ENCODE measurements at regions not wholly inside any gene's neighbourhood (a gene's known extent, or its start where the extent isn't known, plus 50 kb on each side); places are given as distances from the start of the nearest gene placed in this dataset.

- no peak for DNase-seq (ENCODE audit: low spot score)
Measured at GRCh38 chr2:189267925-189268579, 88.5 kb upstream of the COL5A2 start.

GRCh38 chr2:189268763-189269162, 89.2 kb upstream of the COL5A2 start:
- DNase-seq (ENCODE audit: low spot score): no peak

GRCh38 chr2:189273734-189274133, 94.2 kb upstream of the COL5A2 start:
- DNase-seq (ENCODE audit: low spot score): no peak

GRCh38 chr2:189274361-189274760, 94.8 kb upstream of the COL5A2 start:
- no peak for DNase-seq (ENCODE audit: low spot score)

- no peak for DNase-seq (ENCODE audit: low spot score)
Measured at GRCh38 chr2:189276277-189276676, 96.7 kb upstream of the COL5A2 start.

GRCh38 chr2:189281201-189281600, 101.6 kb upstream of the COL5A2 start:
- DNase-seq (ENCODE audit: low spot score): no peak

GRCh38 chr2:189285349-189285748, 105.8 kb upstream of the COL5A2 start:
- DNase-seq (ENCODE audit: low spot score): no peak

- no peak for DNase-seq (ENCODE audit: low spot score)
Measured at GRCh38 chr2:189285962-189286645, 106.5 kb upstream of the COL5A2 start.

DNA sequence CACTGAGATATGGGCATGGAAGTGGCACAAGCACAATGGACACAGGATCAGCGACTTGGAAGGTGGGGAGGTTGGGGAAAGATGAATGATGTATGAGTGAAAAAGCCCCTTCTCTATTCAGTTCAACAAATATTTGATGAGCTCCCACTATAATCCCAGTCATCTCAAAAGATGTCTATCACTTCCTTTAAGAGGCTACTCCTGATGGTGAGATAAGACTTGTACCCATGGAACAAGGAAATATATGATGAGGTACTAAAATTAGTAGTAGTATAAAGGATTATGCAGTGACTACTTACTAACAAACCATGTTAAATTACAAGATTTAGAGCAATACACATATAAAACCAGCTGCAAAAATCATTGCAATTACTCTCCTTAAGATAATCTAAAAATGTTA, 107.8 kb upstream of the COL5A2 start:
- no peak for DNase-seq (ENCODE audit: low spot score)

GRCh38 chr2:189287982-189288521, 108.5 kb upstream of the COL5A2 start:
- DNase-seq (ENCODE audit: low spot score): peak; percentile 11

DNA sequence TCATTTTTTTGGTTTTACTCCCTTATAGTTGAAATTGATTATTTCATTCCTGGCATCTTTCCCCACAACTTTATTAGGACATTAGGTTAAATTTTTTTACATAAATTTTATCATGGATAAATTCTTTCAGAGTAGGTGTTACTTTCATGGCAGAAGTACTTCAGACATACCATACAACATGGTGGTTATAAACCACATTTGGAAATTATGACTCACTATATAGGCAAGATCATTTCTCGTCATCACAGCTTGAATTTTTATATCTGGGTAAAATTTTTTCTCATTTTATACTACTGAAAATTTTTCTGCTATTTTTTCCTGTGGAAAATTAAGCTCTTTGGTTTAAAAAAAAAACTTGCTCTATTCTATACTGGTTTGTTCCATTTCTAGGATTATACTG, 111.9 kb upstream of the COL5A2 start:
- no peak for DNase-seq (ENCODE audit: low spot score)

GRCh38 chr2:189293164-189293563, 113.6 kb upstream of the COL5A2 start:
- no peak for DNase-seq (ENCODE audit: low spot score)

DNA sequence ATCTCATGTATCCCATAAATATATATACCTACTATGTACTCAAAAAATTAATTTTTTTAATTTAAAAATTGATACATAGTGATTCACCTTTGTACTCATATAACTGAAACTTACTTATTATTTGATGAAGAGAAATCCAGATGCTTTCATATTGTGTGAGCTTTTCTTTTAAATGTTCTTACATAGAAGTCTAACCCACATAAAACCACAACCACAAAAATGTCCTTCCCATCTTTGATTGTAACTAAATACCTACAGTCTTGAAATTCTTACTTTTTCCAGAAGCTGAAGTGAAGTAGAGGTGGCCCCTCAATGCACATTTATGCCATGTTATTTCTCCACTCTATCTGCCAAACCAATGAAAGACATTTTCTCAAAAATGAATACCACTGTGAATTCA, 117.9 kb upstream of the COL5A2 start:
- no peak for DNase-seq (ENCODE audit: low spot score)

- DNase-seq (ENCODE audit: low spot score): peak; percentile 3
Measured at GRCh38 chr2:189298038-189298437, 118.5 kb upstream of the COL5A2 start.

DNA sequence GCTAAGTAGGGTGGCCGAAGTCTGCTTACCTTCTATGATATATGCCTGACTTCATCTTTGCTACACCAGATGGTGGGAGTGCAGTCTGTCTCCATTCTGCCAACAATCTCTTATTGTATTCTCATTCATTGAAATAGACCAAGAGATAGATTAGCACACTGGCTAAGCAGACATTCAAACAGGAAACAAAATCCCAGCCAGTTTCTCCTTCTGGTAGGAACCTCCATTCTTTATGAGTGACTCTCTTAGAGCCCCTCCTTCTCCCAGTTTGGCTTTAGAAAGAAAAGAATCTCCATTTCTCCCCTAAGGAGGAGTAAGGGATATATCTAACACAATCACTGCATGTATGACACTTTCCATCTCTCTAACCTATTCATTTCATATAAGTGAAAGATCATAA, 118.9 kb upstream of the COL5A2 start:
- no peak for DNase-seq (ENCODE audit: low spot score)

DNA sequence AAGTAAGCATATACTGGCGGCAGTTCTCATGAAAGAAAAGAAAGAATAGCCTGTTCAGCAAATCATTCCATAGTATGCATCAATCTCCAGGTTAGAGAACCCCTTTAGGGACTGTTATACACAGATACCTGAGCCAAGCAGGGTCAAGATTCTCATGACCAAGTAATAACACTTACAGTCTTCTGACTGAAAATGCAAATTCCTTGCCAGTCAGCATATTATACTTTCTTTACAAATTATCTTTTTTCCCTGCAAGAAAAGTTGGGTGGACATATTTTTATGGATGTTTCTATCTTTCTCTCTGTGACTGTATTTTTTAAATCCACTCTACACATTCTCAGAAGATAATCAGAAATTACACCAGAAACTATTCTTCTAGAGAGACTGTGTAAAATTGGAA, 120.4 kb upstream of the COL5A2 start:
- no peak for DNase-seq (ENCODE audit: low spot score)

GRCh38 chr2:189300916-189301315, 121.4 kb upstream of the COL5A2 start:
- DNase-seq (ENCODE audit: low spot score): no peak

DNA sequence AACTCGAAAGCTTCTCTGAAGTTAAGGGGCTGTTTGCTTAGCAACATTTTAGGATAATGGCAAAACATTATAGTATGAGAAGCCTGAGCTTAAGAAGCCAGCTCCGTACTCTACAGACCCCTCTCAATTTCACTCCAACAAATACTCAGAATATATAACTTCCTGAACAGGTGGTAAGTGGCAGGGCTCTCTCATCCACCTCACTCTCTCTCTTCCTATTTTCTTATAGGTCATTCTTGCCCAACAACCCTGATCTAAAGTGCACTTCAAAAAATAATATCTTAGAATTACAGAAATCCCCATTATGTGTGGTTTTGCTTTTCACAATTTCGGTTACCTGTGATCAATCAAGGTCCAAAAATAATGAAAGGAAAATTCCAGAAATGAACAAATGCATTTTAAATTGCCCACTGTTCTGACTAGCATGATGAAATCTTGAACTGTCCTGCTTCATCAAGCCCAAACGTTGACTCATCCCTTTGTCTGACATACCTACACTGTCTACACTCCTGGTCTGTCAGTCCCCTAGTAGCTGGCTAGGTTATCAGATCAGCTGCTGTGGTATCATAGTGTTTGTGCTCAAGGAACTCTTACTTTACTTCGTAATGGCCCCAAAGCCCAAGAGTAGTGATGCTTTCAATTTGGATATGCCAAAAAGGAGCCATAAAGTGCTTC, 122.8 kb upstream of the COL5A2 start:
- no peak for DNase-seq (ENCODE audit: low spot score)

GRCh38 chr2:189304360-189304759, 124.8 kb upstream of the COL5A2 start:
- DNase-seq (ENCODE audit: low spot score): no peak

DNA sequence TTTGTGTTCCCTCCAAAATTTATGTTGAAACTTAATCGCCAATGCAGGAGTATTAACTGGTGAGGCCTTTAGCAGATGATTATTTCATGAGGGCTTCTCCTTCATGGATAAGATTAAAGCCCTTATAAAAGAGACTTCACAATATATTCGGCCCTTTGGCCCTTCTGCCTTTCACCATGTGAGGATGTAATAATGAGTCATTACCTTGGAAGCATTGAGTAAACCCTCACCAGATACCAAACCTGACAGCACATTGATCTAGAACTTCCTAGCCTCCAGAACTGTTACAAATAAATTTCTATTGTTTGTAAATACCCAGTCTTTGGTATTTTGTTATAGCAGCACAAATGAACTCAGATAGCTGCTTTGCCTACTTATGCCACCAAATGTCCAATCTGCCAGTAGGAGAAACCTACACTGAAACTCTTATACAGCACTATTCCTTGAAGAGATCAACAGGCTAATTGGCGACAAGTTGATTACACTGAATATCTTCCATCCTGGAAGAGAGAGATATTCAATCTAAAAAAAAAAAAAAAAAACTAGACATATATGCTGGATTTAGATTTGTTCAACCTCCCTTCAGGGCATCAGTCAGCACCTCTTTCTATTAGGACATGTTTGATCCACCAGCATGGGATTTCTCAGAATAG, 125.9 kb upstream of the COL5A2 start:
- no peak for DNase-seq (ENCODE audit: low spot score)

GRCh38 chr2:189306525-189306924, 127.0 kb upstream of the COL5A2 start:
- DNase-seq (ENCODE audit: low spot score): no peak

GRCh38 chr2:189308056-189308790, 128.7 kb upstream of the COL5A2 start:
- no peak for DNase-seq (ENCODE audit: low spot score)

Data from globus pallidus (tissue), 1 donor.